Mononuclear cell (primary cell): ENCODE measurements at regions not wholly inside any gene's neighbourhood (a gene's known extent, or its start where the extent isn't known, plus 50 kb on each side); places are given as distances from the start of the nearest gene placed in this dataset.

ENCODE experiments used
- H3K27me3 ChIP-seq: 2 replicates; pipeline ENCODE4 v1.6.0; 2011; ENCODE audit warnings: low read length, control low read depth; ENCODE audit not compliant: insufficient read depth
- H3K4me1 ChIP-seq: 2 replicates; pipeline ENCODE4 v1.5.1; 2011; ENCODE audit warnings: mild to moderate bottlenecking, low read length, control low read depth; ENCODE audit not compliant: insufficient read depth
- H3K4me3 ChIP-seq: 2 replicates; pipeline ENCODE4 v1.5.1; 2011; ENCODE audit warnings: mild to moderate bottlenecking, low read length, moderate library complexity
- H3K9me3 ChIP-seq: 2 replicates; pipeline ENCODE4 v1.5.1; 2011; ENCODE audit warnings: low read depth, mild to moderate bottlenecking, control low read depth, low read length

DNA sequence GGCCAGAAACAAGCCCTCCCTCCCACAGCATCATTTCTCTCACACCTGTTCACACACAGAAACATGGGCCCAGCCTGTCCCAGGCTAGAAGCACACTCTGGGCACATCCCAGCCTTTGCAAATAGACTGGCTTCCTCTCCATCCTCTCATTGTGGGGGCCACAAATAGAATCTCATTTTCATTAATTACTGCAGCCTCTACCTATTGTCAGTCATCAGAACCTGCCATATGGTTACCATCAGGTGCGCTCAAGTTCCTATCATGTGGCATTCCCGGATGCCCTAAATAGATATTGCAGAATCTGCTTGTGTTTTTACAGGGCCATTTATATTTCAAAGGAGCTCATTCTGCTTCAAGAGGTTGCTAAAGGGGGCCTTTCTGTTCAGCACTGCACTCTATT is 460.7 kb downstream of the BCL11A start:
- Histone ChIP-seq H3K4me3 (no peak overlapping the region), H3K9me3 (no peaks in the 10 kb centered on the region), H3K27me3 (no peaks in the 10 kb centered on the region), H3K4me1 (peaks cover 14% of the 10 kb centered on the region)

DNA sequence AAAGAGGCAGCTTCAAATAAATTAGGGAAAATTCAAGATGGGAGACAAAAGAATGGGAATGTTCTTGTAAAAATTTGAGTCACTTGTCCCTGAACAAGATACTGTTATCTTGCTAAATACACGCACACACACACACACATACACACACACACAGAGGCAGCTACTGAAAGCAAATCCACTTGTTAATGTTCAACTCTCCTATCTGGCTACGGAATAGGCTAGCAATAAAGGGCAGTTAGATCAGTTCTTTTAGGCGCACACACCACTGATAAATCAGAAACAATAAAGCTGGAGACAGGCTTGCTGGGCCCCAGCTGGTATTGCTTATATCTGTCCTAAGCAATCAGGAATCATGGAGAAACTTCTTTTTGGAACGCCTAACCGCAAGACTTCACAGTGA is 461.6 kb downstream of the BCL11A start:
- peaks cover 11% of the 10 kb centered on the region for H3K4me1 ChIP-seq
- no peak overlapping the region for H3K4me3 ChIP-seq
- H3K27me3 ChIP-seq = no peaks in the 10 kb centered on the region
- no peaks in the 10 kb centered on the region for H3K9me3 ChIP-seq

DNA sequence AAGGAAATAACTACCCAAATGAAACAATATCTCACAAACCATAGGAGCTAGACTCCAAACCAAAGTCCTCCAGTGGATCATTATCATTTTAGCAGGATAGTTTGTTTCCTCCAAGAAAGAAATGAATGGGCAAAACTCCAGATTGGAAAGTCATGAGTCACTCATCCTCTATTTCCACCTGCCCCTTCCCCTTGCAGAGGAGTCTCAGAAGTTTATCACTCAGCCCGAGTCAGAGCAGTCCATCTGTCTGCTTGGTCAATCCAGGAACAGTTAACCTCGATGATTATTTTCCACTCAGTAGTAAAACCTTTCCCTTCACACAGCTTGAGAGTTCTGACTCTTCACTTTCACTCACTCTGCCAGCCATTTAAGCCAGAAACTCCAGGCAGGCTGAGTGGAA is 462.2 kb downstream of the BCL11A start:
- Histone ChIP-seq H3K4me1 (peaks cover 5% of the 10 kb centered on the region), H3K9me3 (no peaks in the 10 kb centered on the region), H3K4me3 (no peak overlapping the region), H3K27me3 (no peaks in the 10 kb centered on the region)

DNA sequence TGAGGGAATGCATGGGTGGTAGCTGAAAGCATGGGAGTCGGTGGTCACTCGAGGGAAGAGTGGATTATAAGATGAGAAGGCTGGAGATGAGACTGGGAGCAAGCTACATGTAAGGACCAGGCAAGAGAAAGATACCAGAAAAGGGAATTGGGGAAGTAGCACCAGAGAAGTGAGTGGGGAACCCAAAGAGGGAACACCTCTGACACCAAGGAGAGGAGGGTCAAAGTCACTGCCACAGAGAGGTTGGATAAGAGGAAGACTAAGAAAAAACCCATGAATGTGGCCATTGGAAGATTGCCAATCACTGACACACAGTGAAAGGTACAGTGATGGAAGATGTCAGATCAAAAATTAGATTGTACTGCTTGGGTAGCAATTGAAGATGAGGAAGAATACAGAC is 473.9 kb downstream of the BCL11A start:
- Histone ChIP-seq H3K4me3 (no peak overlapping the region), H3K27me3 (no peaks in the 10 kb centered on the region), H3K9me3 (no peaks in the 10 kb centered on the region), H3K4me1 (no peaks in the 10 kb centered on the region)

DNA sequence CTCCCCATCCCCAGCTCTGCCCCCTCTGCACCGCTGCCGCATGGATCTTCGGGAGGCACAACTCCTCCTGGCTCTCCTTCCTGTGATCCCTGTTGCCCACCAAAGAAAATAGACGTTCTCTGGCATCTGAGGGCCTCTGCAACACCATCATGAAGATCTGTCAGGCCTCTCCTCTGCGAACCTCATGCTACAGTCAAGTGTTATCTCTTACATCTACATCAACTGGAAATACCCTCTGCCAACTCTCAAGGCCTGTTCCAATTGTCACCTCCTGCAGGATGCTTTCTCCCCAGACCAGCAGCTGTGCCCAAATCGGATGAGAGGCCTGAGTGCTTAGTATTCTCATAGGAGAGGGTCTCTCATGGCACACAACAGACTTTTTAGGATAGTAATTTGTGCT is 478.4 kb downstream of the BCL11A start:
- Histone ChIP-seq H3K4me3 (no peak overlapping the region), H3K9me3 (no peaks in the 10 kb centered on the region), H3K27me3 (no peaks in the 10 kb centered on the region), H3K4me1 (no peaks in the 10 kb centered on the region)

DNA sequence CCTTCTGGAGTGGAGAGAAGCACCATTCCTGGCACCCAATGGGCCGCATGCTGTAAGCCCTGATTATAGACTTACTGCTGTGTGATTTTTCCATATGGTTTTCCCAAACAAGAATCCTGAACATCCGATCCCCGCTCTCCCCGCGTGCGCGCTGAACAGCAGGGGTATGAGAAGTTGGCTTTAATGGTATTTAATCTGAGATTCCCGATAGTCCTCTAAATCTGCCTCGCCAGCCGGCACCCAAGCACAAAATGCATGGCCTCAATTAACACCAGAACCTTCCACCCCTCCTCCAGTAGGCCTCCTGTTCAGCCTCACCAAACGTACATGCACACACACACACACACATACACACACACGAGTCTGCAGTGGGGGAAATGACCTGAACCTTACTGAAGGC is 480.3 kb downstream of the BCL11A start:
- Histone ChIP-seq H3K9me3 (no peaks in the 10 kb centered on the region), H3K4me3 (no peak overlapping the region), H3K4me1 (no peaks in the 10 kb centered on the region), H3K27me3 (no peaks in the 10 kb centered on the region)

DNA sequence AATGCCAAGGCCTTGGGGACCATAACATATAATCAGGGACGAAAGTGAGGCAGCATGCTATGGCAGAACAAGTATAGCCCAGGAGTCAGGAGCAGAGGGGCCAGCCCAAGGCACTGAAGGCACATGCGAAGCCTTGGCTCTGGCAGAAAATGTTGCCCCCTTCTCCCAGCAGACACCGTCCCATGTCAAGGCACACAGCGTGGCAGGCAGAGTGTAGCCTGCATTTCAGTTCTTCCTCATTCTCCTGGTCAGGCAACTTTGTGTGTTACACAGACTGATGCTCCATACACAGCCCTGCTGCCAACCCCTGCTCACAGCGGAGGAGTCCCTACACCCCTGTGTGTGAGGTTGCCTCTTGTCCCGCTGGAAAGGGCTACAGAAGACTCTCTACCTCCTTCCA is 480.8 kb downstream of the BCL11A start:
- Histone ChIP-seq H3K9me3 (no peaks in the 10 kb centered on the region), H3K4me3 (no peak overlapping the region), H3K4me1 (no peaks in the 10 kb centered on the region), H3K27me3 (no peaks in the 10 kb centered on the region)

DNA sequence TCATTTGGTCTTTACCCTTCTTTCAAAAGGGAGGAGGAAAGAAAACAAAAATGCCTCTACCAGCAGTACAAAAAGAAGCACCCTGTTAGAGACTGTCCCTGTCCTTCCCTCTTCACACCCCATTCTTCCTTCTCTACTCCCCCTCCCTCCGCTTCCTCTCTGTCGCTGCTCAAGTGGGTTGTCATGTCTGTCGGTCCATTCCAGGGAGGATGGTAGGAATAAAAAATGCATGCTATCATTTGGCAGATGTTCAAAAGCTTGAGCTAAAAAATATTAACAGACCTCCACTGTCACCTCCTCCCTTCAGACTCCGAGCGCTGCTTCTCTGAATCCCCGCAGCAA is 482.0 kb downstream of the BCL11A start:
- Histone ChIP-seq H3K4me1 (no peaks in the 10 kb centered on the region), H3K4me3 (no peak overlapping the region), H3K9me3 (no peaks in the 10 kb centered on the region), H3K27me3 (no peaks in the 10 kb centered on the region)

DNA sequence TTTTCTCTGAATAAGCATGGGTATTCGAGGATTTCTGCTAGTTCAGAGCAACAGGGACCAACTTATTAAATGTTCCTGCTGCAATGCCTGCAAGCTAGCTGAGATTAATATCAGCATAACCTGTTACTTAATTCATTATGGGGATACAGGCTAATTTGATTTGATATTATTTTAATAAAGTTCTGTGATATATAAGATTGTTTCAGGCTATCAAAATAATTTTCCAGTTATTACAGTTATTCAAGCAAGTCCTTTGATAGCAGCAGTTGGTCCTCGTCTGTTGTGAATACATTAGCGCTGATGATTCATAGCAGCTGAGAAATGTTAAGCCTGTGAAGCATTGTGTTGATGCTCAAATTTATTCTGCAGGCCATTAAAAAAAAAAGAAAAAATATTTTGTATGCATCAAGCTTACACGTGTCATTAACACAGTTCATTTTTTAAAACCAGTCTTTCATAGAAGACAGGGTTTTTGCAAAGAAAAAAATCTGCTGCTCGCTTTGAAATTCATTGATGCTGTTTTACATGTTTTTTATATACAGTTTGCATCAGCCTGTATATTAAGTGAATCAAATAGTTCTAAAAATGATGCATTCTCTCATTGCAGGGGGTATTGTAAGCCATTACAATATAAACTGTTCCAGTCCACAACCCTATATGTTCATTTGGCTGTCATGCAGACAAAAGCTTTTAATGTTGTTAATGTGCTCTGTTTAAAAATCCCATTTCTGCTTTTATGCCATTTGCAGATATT is 482.5 kb downstream of the BCL11A start:
- H3K9me3 ChIP-seq = no peaks in the 10 kb centered on the region
- H3K4me3 ChIP-seq = no peak overlapping the region
- no peaks in the 10 kb centered on the region for H3K27me3 ChIP-seq
- H3K4me1 ChIP-seq = no peaks in the 10 kb centered on the region

DNA sequence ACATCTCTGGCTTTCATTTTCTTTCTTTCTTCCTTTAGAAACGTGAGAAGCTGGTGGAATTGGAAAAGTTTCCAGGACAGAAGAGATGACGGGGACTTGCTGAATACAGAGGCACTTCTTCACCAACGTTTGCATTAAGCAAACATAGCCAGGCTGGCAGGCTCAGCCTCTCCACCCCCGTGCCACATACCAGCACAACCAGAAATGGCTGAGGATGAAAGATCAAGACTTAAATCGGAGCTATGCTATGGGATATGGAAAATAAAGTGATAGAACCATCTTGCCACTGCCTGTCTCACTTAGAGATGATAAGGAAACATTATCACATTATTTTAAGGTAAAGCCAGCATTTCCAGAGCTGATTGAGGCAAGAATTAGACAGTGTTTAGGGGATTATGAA is 483.3 kb downstream of the BCL11A start:
- no peak overlapping the region for H3K4me3 ChIP-seq
- no peaks in the 10 kb centered on the region for H3K4me1 ChIP-seq
- no peaks in the 10 kb centered on the region for H3K27me3 ChIP-seq
- H3K9me3 ChIP-seq = no peaks in the 10 kb centered on the region

DNA sequence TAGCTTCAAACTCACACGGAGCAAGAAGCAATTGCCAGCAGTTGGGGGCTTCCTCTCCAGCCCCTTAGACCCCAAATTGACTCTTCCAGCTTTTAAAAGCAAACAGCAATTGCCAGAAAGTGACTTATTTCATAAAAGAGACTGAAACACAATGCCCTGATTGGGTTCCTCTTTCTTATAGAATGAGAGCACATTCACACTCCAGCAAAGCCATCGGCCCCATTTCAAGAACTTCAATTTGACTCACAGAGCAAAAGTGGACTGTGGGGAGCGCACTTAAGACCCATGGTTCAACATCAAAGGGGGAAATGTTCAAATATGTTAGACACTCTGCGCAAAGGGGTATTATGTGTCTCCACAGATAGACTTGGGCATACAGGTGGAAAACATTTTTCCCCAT is 484.7 kb downstream of the BCL11A start:
- no peaks in the 10 kb centered on the region for H3K4me1 ChIP-seq
- no peaks in the 10 kb centered on the region for H3K9me3 ChIP-seq
- H3K27me3 ChIP-seq = no peaks in the 10 kb centered on the region
- no peak overlapping the region for H3K4me3 ChIP-seq

DNA sequence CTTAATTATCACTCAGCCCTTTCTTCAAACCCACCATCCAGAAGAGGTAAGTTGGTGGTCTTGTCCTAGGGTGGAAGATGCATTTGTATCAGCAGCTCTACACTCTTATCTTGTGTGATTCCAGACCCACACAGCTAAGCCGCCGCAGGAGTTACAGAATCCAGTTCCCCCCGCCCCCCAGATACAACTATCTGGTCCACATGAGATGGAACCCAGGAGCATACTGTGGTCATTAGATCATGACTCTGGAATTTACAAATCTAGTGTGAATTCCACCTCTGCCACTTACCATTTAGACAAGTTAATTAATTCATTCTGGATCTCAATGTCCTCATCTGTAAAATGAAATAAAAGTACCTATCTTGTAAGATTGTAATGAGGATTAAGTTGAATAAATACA is 486.4 kb downstream of the BCL11A start:
- H3K4me3 ChIP-seq = no peak overlapping the region
- H3K9me3 ChIP-seq = no peaks in the 10 kb centered on the region
- H3K27me3 ChIP-seq = no peaks in the 10 kb centered on the region
- H3K4me1 ChIP-seq = no peaks in the 10 kb centered on the region

DNA sequence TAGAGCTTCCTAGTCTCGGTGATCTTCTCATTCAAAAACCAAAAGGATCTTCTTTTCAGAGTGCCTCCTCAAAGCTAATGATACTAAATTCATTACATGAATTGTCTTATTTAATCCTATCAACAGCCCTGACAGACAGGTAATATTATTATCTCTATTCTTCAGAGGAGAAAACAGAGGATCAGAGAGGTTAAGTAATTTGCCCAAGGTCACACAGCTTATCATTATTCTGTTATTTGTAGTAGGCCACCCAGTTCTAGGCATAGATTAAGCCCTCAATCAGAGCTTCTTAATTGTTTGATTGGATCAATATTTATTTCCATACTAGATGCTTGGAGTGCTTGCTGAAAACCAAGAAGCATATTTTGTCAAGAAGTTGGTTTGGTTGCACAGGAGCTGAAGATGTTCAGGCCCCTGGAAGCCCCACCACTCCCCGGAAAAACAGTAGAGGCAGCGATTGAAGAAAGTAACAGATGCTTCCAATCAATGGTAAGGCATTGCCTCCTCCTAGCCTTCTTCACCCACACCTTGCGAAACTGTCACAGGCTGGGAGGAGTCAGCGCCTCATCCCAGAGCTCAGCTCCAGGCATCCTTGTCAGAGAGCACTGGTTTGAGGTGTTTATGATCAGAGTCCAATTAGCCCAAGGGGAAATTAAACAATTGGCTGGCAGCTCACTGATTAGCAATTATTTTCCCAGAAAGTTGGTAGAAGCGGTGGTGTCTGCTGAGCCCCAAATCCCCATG is 487.2 kb downstream of the BCL11A start:
- Histone ChIP-seq H3K4me3 (no peak overlapping the region), H3K27me3 (no peaks in the 10 kb centered on the region), H3K9me3 (no peaks in the 10 kb centered on the region), H3K4me1 (no peaks in the 10 kb centered on the region)

DNA sequence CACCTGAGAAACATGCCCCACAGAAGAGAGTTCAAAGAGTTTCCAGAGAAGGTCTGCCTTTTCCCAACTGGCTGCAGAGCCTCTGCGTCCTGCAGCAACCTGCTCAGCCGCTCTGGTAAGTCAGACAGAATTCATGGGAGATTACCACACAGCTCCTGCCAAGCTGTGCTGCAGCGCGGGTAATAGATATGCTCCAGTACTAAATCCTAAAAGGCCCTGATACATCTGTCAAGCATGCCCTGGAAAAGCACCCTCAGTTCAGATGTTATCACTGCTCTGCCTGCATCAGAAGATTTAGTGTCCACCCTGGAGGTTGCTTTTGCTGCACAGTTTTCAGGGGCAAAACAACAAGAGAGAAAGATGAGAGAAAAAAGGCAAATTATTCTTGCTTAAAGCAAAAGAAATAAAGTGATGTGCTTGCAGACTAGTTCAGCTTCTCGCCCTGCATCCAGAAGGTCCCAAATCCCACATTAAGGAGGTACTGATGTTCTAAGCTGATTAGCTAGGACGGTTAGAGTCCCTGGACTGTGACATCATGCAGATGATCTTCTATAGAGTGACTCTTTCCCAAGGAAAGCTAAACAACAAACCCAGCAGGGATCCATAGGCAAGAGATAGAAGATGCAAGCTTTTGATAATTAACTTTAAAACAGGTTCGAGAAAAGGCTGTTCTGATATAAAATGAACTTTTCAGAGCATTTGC is 488.6 kb downstream of the BCL11A start:
- Histone ChIP-seq H3K27me3 (no peaks in the 10 kb centered on the region), H3K4me3 (no peak overlapping the region), H3K4me1 (no peaks in the 10 kb centered on the region), H3K9me3 (no peaks in the 10 kb centered on the region)

DNA sequence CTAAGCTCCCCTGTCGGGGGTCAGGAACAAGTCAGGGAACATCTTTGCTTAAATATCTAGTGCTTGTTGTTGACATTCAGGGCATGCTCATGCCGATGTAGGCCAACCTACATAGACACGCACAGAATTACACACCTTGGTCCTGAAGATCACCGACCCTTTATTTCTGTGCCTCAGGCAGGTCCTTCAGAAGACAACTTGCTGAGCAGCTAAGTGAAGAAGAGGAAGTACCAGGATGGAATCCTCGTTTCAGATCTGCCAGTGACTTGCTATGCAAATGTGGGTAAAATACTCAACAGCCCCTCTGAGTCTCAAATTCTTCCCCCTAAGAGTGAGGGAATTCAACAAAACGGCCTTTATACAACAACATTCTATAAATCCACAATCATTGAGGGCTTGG is 494.7 kb downstream of the BCL11A start:
- Histone ChIP-seq H3K27me3 (no peaks in the 10 kb centered on the region), H3K9me3 (no peaks in the 10 kb centered on the region), H3K4me3 (no peak overlapping the region), H3K4me1 (peaks cover 3% of the 10 kb centered on the region)
